CD4-positive, alpha-beta T cell treated with Interleukin-2 at 100 ng/mL for 4 hours (primary cell): ENCODE measurements at regions not wholly inside any gene's neighbourhood (a gene's known extent, or its start where the extent isn't known, plus 50 kb on each side); places are given as distances from the start of the nearest gene placed in this dataset.
"Not testable (repeated sequence)": the region's sequence is repeated elsewhere in the genome, so short reads cannot be mapped to it uniquely, and the experiment has no call there.

Experiments used
- DNase-seq: peaks from one replicate; pipeline ENCODE4 v3.0.0-alpha.2; 2020; ENCODE audit warnings: low spot score

GRCh38 chr4:158051401-158052235 lies 121.2 kb downstream of the GASK1B start:
- no peak for DNase-seq

- DNase-seq, result no peak
These were observed 121.9 kb downstream of the GASK1B start for GRCh38 chr4:158050942-158051341.

GRCh38 chr4:158046345-158046744 lies 126.5 kb downstream of the GASK1B start:
- no peak for DNase-seq

GRCh38 chr4:158043971-158044618 lies 128.7 kb downstream of the GASK1B start:
- DNase-seq, result no peak

GRCh38 chr4:158042591-158043030 lies 130.2 kb downstream of the GASK1B start:
- DNase-seq, result no peak

- no peak for DNase-seq
These were observed 134.1 kb downstream of the GASK1B start for GRCh38 chr4:158038718-158039117.

GRCh38 chr4:158036998-158037397 lies 135.8 kb downstream of the GASK1B start:
- no peak for DNase-seq

- no peak for DNase-seq
These were observed 137.1 kb downstream of the GASK1B start for GRCh38 chr4:158035662-158036195.

- DNase-seq, result no peak
These were observed 139.3 kb downstream of the GASK1B start for GRCh38 chr4:158033416-158034120.

GRCh38 chr4:158032733-158033415 lies 140.0 kb downstream of the GASK1B start:
- DNase-seq, result no peak

- not testable (repeated sequence) for DNase-seq
These were observed 144.4 kb downstream of the GASK1B start for GRCh38 chr4:158028381-158028780.

GRCh38 chr4:158025131-158025530 lies 147.7 kb downstream of the GASK1B start:
- DNase-seq, result no peak

- no peak for DNase-seq
These were observed 152.0 kb downstream of the GASK1B start for GRCh38 chr4:158020734-158021346.

- no peak for DNase-seq
These were observed 152.6 kb downstream of the GASK1B start for GRCh38 chr4:158020176-158020575.

- no peak for DNase-seq
These were observed 154.0 kb downstream of the GASK1B start for GRCh38 chr4:158018831-158019230.

GRCh38 chr4:158018221-158018830 lies 154.5 kb downstream of the GASK1B start:
- DNase-seq, result no peak

- no peak for DNase-seq
These were observed 156.3 kb downstream of the GASK1B start for GRCh38 chr4:158016511-158016910.

- no peak for DNase-seq
These were observed 157.6 kb downstream of the GASK1B start for GRCh38 chr4:158015241-158015640.

GRCh38 chr4:158013858-158014257 lies 159.0 kb downstream of the GASK1B start:
- DNase-seq, result no peak

- DNase-seq, result no peak
These were observed 162.5 kb downstream of the GASK1B start for GRCh38 chr4:158010361-158010760.
